ENCODE measurements at regions not wholly inside any gene's neighbourhood (a gene's known extent, or its start where the extent isn't known, plus 50 kb on each side); places are given as distances from the start of the nearest gene placed in this dataset.

GRCh38 chr3:192061426-192061825 is 600.5 kb downstream of the PYDC2 start:
- no peak for TF ChIP-seq CTCF (IDR thresholded peaks at IDR 0.05; ENCODE audit: insufficient read depth, low read depth, low read length)
- no peak for TF ChIP-seq EZH2 (IDR thresholded peaks at IDR 0.05; ENCODE audit: insufficient read depth, low read length)
